BJ (cell line): ENCODE measurements at regions not wholly inside any gene's neighbourhood (a gene's known extent, or its start where the extent isn't known, plus 50 kb on each side); places are given as distances from the start of the nearest gene placed in this dataset.

ENCODE experiments used
- CTCF ChIA-PET: fragments of 350-600 bp; formaldehyde crosslinking; extraction: SDS; loops from one replicate; lab custom pipeline; 2021; ENCODE audit warnings: antibody characterized with exemption, inconsistent platforms; lab: Yijun Ruan, JAX
- POLR2A ChIA-PET: fragments of 300-600 bp; sonication (Branson Sonifier 250); formaldehyde crosslinking; extraction: SDS; loops from one replicate; lab custom pipeline; 2021; ENCODE audit warnings: antibody characterized with exemption; lab: Charles Lee
- DNase-seq: peaks from one replicate; pipeline ENCODE4 v3.0.0-alpha.2; 2011; ENCODE audit warnings: low read depth
- H3K27me3 ChIP-seq: 2 replicates; pipeline ENCODE4 v1.6.0; 2011; ENCODE audit warnings: low read length; ENCODE audit not compliant: control insufficient read depth, insufficient read depth
- H3K36me3 ChIP-seq: 2 replicates; pipeline ENCODE4 v1.5.1; 2011; ENCODE audit warnings: low read length; ENCODE audit not compliant: control insufficient read depth, insufficient read depth
- H3K4me3 ChIP-seq: 2 replicates; pipeline ENCODE4 v1.5.1; 2011; ENCODE audit warnings: low read depth, mild to moderate bottlenecking, control low read depth, low read length
- CTCF ChIP-seq: IDR thresholded peaks from 2 replicates; pipeline ENCODE4 v1.5.1; 2011; ENCODE audit warnings: low read depth, mild to moderate bottlenecking, control low read depth, inconsistent platforms, low read length, moderate library complexity; ENCODE audit not compliant: insufficient read depth

- POLR2A ChIA-PET, result no interaction called here
- no peak for DNase-seq
- TF ChIP-seq CTCF, result no peak
- Histone ChIP-seq H3K36me3 (no peaks in the 10 kb centered on the region), H3K27me3 (no peaks in the 10 kb centered on the region), H3K4me3 (no peak overlapping the region)
- CTCF ChIA-PET, result no interaction called here
Observed at GRCh38 chr4:19958848-19959247, 292.9 kb upstream of the SLIT2 start.

- TF ChIP-seq CTCF, result no peak
- Histone ChIP-seq H3K4me3 (no peak overlapping the region), H3K36me3 (no peaks in the 10 kb centered on the region), H3K27me3 (no peaks in the 10 kb centered on the region)
- peak; percentile 50 for DNase-seq
- ChIA-PET CTCF (interaction anchor here (0.9 to 1.6 kb wide), 3 partner anchors 35 to 270 kb away, joined by 3 to 4 read pairs (median 3); no protein-coding TSS in a partner anchor), POLR2A (no interaction called here)
Observed at GRCh38 chr4:19947349-19947748, 304.4 kb upstream of the SLIT2 start.

- CTCF ChIA-PET, result interaction anchor here (1.0 kb wide), 1 partner anchor 303 kb away, joined by 3 read pairs; no protein-coding TSS in a partner anchor
- peak; percentile 96 for DNase-seq
- H3K4me3 ChIP-seq, result no peak overlapping the region
- no peak for TF ChIP-seq CTCF
- H3K36me3 ChIP-seq, result no peaks in the 10 kb centered on the region
- POLR2A ChIA-PET, result no interaction called here
- no peaks in the 10 kb centered on the region for H3K27me3 ChIP-seq
Observed at GRCh38 chr4:19945979-19946380, 305.7 kb upstream of the SLIT2 start.

- Histone ChIP-seq H3K27me3 (no peaks in the 10 kb centered on the region), H3K36me3 (no peaks in the 10 kb centered on the region), H3K4me3 (no peak overlapping the region)
- no peak for DNase-seq
- POLR2A ChIA-PET, result no interaction called here
- no peak for TF ChIP-seq CTCF
- CTCF ChIA-PET, result no interaction called here
Observed at GRCh38 chr4:19945501-19945900, 306.2 kb upstream of the SLIT2 start.

- H3K36me3 ChIP-seq, result no peaks in the 10 kb centered on the region
- no peak for DNase-seq
- no peak for TF ChIP-seq CTCF
- ChIA-PET CTCF (no interaction called here), POLR2A (no interaction called here)
- H3K4me3 ChIP-seq, result no peak overlapping the region
- no peaks in the 10 kb centered on the region for H3K27me3 ChIP-seq
Observed at GRCh38 chr4:19944806-19945205, 306.9 kb upstream of the SLIT2 start.
